PFSK-1 (cell line): ENCODE measurements at regions not wholly inside any gene's neighbourhood (a gene's known extent, or its start where the extent isn't known, plus 50 kb on each side); places are given as distances from the start of the nearest gene placed in this dataset.

ENCODE experiments used
- FOXP2 ChIP-seq: optimal IDR thresholded peaks from 2 replicates; pipeline ENCODE3; 2011; ENCODE audit warnings: borderline replicate concordance, control low read depth, inconsistent platforms; ENCODE audit not compliant: insufficient read depth; ENCODE audit errors: extremely low read length, extremely low read depth
- POLR2AphosphoS5 ChIP-seq: IDR thresholded peaks from 2 replicates; pipeline ENCODE4 v1.6.1; 2012; ENCODE audit warnings: low read depth, mild to moderate bottlenecking, control low read depth, low read length, moderate library complexity
- SIN3A ChIP-seq: IDR thresholded peaks from 2 replicates; pipeline ENCODE4 v1.6.1; 2012; ENCODE audit warnings: mild to moderate bottlenecking, low read length, moderate library complexity, borderline replicate concordance; ENCODE audit not compliant: insufficient read depth
- TAF1 ChIP-seq: IDR thresholded peaks from 2 replicates; pipeline ENCODE4 v1.6.1; 2012; ENCODE audit warnings: low read length, control low read depth, borderline replicate concordance; ENCODE audit not compliant: insufficient read depth
- TF ChIP-seq, protein P1 (sequence below), 2 experiments: IDR thresholded peaks; 2 replicates each; pipeline versions ENCODE4 v1.6.1 to v1.8.0; 2011 to 2012; ENCODE audit warnings: low read depth in 2 of 2, low read length in 2 of 2, control low read depth in 1 of 2, inconsistent platforms in 1 of 2, mild to moderate bottlenecking in 1 of 2, moderate library complexity in 1 of 2; ENCODE audit not compliant: insufficient read depth in 1 of 2

DNA sequence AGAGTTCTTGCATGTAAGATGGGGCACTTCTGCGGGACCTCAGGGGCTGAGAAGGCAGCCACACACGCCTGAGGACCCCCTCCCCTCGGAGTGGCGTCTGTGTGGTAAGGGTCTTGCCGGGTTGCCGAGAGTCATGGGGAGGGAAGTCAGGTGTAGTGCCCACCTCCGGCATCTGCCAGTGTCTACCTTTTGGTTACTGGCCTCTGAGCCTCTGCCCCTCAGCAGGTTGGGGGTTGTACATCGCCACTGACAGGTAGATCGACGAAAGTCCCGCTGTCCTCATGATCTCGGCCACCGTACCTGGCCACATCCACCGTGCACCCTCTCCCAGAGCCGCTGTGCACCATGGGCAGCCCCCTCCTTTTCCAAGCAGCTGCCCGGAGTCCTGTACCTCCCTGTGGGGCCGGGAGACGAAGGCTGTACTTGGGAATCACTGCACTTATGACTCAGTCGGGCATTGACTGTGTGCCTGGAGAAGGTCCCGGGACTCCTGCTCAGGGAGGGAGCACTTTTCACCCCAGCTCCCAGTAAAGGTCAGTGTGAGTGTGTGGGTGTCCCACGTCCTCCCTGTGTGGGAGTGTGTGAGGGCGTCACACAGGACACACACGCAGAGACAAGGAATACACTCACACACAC lies 332.4 kb upstream of the MYT1L start:
- TF ChIP-seq POLR2AphosphoS5 (no peak), SIN3A (no peak)
- TF ChIP-seq, protein P1, sequence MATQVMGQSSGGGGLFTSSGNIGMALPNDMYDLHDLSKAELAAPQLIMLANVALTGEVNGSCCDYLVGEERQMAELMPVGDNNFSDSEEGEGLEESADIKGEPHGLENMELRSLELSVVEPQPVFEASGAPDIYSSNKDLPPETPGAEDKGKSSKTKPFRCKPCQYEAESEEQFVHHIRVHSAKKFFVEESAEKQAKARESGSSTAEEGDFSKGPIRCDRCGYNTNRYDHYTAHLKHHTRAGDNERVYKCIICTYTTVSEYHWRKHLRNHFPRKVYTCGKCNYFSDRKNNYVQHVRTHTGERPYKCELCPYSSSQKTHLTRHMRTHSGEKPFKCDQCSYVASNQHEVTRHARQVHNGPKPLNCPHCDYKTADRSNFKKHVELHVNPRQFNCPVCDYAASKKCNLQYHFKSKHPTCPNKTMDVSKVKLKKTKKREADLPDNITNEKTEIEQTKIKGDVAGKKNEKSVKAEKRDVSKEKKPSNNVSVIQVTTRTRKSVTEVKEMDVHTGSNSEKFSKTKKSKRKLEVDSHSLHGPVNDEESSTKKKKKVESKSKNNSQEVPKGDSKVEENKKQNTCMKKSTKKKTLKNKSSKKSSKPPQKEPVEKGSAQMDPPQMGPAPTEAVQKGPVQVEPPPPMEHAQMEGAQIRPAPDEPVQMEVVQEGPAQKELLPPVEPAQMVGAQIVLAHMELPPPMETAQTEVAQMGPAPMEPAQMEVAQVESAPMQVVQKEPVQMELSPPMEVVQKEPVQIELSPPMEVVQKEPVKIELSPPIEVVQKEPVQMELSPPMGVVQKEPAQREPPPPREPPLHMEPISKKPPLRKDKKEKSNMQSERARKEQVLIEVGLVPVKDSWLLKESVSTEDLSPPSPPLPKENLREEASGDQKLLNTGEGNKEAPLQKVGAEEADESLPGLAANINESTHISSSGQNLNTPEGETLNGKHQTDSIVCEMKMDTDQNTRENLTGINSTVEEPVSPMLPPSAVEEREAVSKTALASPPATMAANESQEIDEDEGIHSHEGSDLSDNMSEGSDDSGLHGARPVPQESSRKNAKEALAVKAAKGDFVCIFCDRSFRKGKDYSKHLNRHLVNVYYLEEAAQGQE (IDR thresholded peaks at IDR 0.05; ENCODE audit: insufficient read depth in 1 of 2, low read depth in 2 of 2, low read length in 2 of 2), result no peak

DNA sequence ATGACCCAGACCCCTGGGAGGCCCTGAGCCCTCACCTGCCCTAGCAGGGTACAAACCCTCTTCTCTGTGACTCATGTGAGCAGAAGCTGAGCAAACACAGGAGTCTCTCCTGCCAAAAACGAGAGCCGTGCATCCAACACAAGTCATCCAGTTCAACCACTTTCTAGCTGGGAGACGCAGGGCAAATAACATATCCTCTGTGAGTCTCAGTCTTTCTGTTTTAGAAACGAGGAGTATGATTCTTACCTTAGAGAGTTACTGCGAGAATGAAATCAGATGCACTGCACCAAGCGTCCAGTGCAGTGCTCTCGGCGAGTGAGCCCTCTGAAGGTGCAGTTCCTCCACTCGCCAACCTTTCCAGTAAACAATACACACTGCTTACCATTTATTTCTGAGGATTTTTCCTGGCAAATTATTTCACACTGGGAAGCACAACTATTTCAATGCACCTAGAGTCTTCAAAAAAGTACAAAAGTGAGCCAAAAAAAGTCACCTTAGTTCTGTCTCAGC lies 331.8 kb upstream of the MYT1L start:
- TF ChIP-seq SIN3A (no peak), TAF1 (no peak), FOXP2 (no peak), POLR2AphosphoS5 (no peak)
- TF ChIP-seq, protein P1 (IDR thresholded peaks at IDR 0.05; ENCODE audit: insufficient read depth in 1 of 2, low read depth in 2 of 2, low read length in 2 of 2), result no peak

DNA sequence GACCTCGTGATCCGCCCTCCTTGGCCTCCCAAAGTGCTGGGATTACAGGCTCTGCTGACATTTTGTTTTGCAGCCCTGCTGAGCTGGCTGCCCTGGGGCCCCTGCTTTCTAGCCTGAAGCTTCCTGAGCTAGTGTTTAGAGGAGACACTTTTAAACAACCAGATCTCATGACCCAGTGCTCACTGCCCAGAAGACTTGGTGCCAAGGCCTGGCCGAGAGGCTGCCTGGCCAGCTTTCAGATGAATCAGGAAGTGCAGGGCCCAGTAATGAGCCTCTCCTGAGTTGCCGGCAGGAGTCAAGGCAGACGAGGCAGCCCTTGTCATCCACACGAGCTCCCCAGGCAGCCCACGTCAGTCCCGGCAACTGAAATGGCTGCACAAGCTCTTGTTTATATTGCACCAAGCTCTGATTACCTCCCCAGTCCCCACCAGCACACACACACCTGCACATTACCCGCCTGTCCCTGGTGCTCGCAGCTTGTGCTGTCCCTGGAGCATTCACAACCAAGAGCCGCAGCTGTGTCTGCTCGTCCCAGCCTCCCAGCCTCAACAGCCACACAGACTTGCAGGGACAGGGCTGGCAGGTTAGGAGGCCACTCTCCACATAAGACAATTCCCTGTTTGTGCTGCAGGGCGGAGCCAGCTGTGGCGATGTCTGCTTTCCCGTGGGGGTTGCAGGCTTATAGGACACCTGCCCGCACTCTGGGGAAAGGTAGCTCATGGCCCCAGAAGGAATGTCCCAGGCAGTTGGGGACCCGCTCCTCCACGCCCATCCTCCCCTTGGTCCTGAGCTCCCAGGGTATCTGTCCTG lies 331.2 kb upstream of the MYT1L start:
- TF ChIP-seq, protein P1 (IDR thresholded peaks at IDR 0.05; ENCODE audit: insufficient read depth in 1 of 2, low read depth in 2 of 2, low read length in 2 of 2), result no peak
- TF ChIP-seq POLR2AphosphoS5, result no peak

DNA sequence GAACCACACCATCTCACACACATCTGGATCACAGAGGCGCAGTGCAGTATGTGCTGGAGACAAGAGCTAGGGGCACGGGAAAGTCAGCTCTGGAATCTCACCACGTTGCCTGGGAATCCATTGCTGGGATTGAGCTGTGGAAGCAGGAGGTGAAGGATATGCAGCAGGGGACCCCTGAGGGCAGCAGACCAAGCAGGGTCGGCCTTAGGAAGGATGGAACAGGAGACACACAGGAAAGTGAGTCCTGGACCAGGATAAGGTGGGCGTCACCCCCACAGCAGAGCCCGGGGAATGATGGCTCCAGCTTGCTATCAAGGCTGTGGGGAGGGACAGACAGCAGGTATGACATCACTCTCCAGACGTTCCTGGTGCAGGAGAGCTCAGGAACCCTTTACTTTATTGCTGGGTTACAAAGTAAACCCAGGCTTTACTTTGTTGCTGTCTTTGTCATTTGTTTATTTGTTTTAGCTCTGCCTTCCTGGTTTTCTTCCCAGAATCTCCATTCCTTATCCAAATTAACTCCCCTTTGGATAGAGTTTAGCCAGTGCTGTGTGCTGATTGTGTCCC lies 329.8 kb upstream of the MYT1L start:
- no peak for TF ChIP-seq POLR2AphosphoS5
- no peak for TF ChIP-seq TAF1
- no peak for TF ChIP-seq SIN3A
- TF ChIP-seq FOXP2, result no peak
- TF ChIP-seq, protein P1 (IDR thresholded peaks at IDR 0.05; ENCODE audit: insufficient read depth in 1 of 2, low read depth in 2 of 2, low read length in 2 of 2), result no peak
